SK-N-SH treated with all-trans-retinoic acid at 6 μM for 48 hours (cell line): ENCODE measurements at regions not wholly inside any gene's neighbourhood (a gene's known extent, or its start where the extent isn't known, plus 50 kb on each side); places are given as distances from the start of the nearest gene placed in this dataset.

Source experiments
- ATAC-seq: fragments of 200-7000 bp; cut with Tn5 transposase; 3 replicates; pipeline ENCODE4 v1.9.1; 2020; ENCODE audit warnings: mild to moderate bottlenecking, moderate library complexity
- ARNTL ChIP-seq: fragments of 450-650 bp; formaldehyde crosslinking; IDR thresholded peaks from 2 replicates; pipeline ENCODE4 v1.5.0; 2020; ENCODE audit warnings: low read depth, mild to moderate bottlenecking, moderate library complexity, borderline replicate concordance
- CSDC2 ChIP-seq: fragments of 250-450 bp; sonication (Bioruptor Pico); IDR thresholded peaks from 2 replicates; pipeline ENCODE4 v1.5.0; 2020; ENCODE audit warnings: mild to moderate bottlenecking, moderate library complexity
- ESRRG ChIP-seq: fragments of 250-450 bp; sonication (Bioruptor Pico); IDR thresholded peaks from 2 replicates; pipeline ENCODE4 v1.6.1; 2021; ENCODE audit warnings: mild to moderate bottlenecking
- GLIS3 ChIP-seq: fragments of 250-450 bp; sonication (Bioruptor Pico); IDR thresholded peaks from 2 replicates; pipeline ENCODE4 v1.5.0; 2020; ENCODE audit warnings: mild to moderate bottlenecking, moderate library complexity
- ISL1 ChIP-seq: fragments of 250-450 bp; sonication (Bioruptor Pico); IDR thresholded peaks from 2 replicates; pipeline ENCODE4 v2.1.2; 2022; ENCODE audit warnings: mild to moderate bottlenecking, moderate library complexity
- OSR1 ChIP-seq: fragments of 250-450 bp; sonication (Bioruptor Pico); IDR thresholded peaks from 2 replicates; pipeline ENCODE4 v1.8.0; 2022; ENCODE audit warnings: moderate library complexity, mild to moderate bottlenecking, inconsistent platforms
- PPARA ChIP-seq: fragments of 250-450 bp; sonication (Bioruptor Pico); IDR thresholded peaks from 2 replicates; pipeline ENCODE4 v1.5.0; 2020; ENCODE audit warnings: mild to moderate bottlenecking, borderline replicate concordance
- RARB ChIP-seq: fragments of 250-450 bp; sonication (Bioruptor Pico); IDR thresholded peaks from 2 replicates; pipeline ENCODE4 v1.8.0; 2021; ENCODE audit warnings: mild to moderate bottlenecking, moderate library complexity
- SNAI2 ChIP-seq: fragments of 250-450 bp; sonication (Bioruptor Pico); IDR thresholded peaks from 2 replicates; pipeline ENCODE4 v1.5.0; 2020; ENCODE audit warnings: mild to moderate bottlenecking, moderate library complexity
- TOX ChIP-seq: fragments of 250-450 bp; sonication (Bioruptor Pico); IDR thresholded peaks from 2 replicates; pipeline ENCODE4 v1.8.0; 2021; ENCODE audit warnings: mild to moderate bottlenecking, moderate library complexity, borderline replicate concordance
- TSHZ2 ChIP-seq: fragments of 250-450 bp; sonication (Bioruptor Pico); IDR thresholded peaks from 2 replicates; pipeline ENCODE4 v1.5.0; 2020; ENCODE audit warnings: mild to moderate bottlenecking, moderate library complexity
- ZC3H10 ChIP-seq: fragments of 250-450 bp; sonication (Bioruptor Pico); IDR thresholded peaks from 2 replicates; pipeline ENCODE4 v1.5.1; 2021; ENCODE audit warnings: mild to moderate bottlenecking, moderate library complexity
- ZFP3 ChIP-seq: fragments of 250-450 bp; sonication (Bioruptor Pico); IDR thresholded peaks from 2 replicates; pipeline ENCODE4 v1.5.0; 2020; ENCODE audit warnings: mild to moderate bottlenecking, moderate library complexity
- ZFP30 ChIP-seq: fragments of 450-650 bp; formaldehyde crosslinking; IDR thresholded peaks from 2 replicates; pipeline ENCODE4 v1.5.0; 2022; ENCODE audit warnings: mild to moderate bottlenecking, moderate library complexity
- ZNF8 ChIP-seq: fragments of 450-650 bp; formaldehyde crosslinking; IDR thresholded peaks from 2 replicates; pipeline ENCODE4 v1.5.0; 2020; ENCODE audit warnings: mild to moderate bottlenecking, moderate library complexity
- TF ChIP-seq, protein P1 (sequence below): fragments of 250-450 bp; sonication (Bioruptor Pico); IDR thresholded peaks from 2 replicates; pipeline ENCODE4 v1.8.0; 2021; ENCODE audit warnings: low read depth, mild to moderate bottlenecking, moderate library complexity, borderline replicate concordance
- TF ChIP-seq, protein P2 (sequence below): fragments of 250-450 bp; sonication (Bioruptor Pico); IDR thresholded peaks from 2 replicates; pipeline ENCODE4 v1.5.1; 2021; ENCODE audit warnings: mild to moderate bottlenecking, moderate library complexity
- TF ChIP-seq, protein P3 (sequence below): fragments of 250-450 bp; sonication (Bioruptor Pico); IDR thresholded peaks from 2 replicates; pipeline ENCODE4 v1.5.1; 2020; ENCODE audit warnings: low read depth, mild to moderate bottlenecking, moderate library complexity

DNA sequence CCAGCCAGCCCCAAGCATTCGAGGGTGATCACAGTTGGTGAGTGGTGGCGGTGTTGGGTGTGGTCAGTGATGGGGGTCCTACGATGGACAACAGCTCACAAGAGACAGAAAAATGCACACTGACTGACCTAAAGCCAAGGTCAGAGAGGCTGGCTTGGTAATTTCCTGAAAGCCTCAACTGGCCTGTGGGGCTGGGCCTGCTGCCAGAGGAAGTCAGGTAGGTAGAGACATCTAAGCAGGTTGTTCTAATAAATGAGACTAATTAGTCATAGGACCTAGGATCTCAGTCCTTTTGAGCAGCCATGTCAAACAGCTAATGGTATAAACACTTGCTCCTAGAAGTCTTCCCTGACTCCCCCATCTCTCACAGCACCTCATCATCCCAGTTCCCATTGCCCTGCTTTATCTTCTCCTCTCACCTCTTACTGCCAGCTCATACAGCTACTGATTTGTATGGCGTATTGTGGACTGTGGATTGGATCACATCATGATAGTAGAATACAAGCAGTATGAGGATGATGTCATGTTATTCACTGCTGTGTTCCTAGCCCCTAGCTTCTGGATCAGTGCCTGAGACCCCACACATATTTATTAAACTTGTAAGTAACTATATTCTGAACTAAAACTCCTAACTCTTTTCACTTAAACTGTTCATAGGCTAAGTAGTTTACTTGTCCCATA, 262.9 kb upstream of the KLHL29 start:
- no peak for ATAC-seq
- TF ChIP-seq OSR1 (CRISPR knock-in tag), result no peak
- no peak for TF ChIP-seq ZFP3 (CRISPR knock-in tag)
- TF ChIP-seq ISL1 (CRISPR knock-in tag), result no peak
- TF ChIP-seq ZC3H10, result no peak
- TF ChIP-seq CSDC2 (CRISPR knock-in tag), result no peak
- no peak for TF ChIP-seq SNAI2 (CRISPR knock-in tag)
- TF ChIP-seq ZNF8 (CRISPR knock-in tag), result no peak
- no peak for TF ChIP-seq ESRRG
- no peak for TF ChIP-seq ARNTL (CRISPR knock-in tag)
- TF ChIP-seq TOX (CRISPR knock-in tag), result no peak
- TF ChIP-seq TSHZ2 (CRISPR knock-in tag), result no peak
- TF ChIP-seq PPARA, result no peak
- TF ChIP-seq, protein P1, sequence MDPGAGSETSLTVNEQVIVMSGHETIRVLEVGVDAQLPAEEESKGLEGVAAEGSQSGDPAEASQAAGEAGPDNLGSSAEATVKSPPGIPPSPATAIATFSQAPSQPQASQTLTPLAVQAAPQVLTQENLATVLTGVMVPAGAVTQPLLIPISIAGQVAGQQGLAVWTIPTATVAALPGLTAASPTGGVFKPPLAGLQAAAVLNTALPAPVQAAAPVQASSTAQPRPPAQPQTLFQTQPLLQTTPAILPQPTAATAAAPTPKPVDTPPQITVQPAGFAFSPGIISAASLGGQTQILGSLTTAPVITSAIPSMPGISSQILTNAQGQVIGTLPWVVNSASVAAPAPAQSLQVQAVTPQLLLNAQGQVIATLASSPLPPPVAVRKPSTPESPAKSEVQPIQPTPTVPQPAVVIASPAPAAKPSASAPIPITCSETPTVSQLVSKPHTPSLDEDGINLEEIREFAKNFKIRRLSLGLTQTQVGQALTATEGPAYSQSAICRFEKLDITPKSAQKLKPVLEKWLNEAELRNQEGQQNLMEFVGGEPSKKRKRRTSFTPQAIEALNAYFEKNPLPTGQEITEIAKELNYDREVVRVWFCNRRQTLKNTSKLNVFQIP (CRISPR knock-in tag), result no peak

- TF ChIP-seq, protein P2, sequence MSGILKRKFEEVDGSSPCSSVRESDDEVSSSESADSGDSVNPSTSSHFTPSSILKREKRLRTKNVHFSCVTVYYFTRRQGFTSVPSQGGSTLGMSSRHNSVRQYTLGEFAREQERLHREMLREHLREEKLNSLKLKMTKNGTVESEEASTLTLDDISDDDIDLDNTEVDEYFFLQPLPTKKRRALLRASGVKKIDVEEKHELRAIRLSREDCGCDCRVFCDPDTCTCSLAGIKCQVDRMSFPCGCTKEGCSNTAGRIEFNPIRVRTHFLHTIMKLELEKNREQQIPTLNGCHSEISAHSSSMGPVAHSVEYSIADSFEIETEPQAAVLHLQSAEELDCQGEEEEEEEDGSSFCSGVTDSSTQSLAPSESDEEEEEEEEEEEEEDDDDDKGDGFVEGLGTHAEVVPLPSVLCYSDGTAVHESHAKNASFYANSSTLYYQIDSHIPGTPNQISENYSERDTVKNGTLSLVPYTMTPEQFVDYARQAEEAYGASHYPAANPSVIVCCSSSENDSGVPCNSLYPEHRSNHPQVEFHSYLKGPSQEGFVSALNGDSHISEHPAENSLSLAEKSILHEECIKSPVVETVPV (CRISPR knock-in tag), result no peak
- no peak for ATAC-seq
These were observed 262.2 kb upstream of the KLHL29 start for GRCh38 chr2:23122681-23123215.

- TF ChIP-seq, protein P2 (CRISPR knock-in tag), result no peak
- TF ChIP-seq ZFP30 (CRISPR knock-in tag) (no peak), GLIS3 (CRISPR knock-in tag) (no peak), ESRRG (no peak), ZC3H10 (no peak), ISL1 (CRISPR knock-in tag) (no peak), OSR1 (CRISPR knock-in tag) (no peak)
- TF ChIP-seq, protein P3, sequence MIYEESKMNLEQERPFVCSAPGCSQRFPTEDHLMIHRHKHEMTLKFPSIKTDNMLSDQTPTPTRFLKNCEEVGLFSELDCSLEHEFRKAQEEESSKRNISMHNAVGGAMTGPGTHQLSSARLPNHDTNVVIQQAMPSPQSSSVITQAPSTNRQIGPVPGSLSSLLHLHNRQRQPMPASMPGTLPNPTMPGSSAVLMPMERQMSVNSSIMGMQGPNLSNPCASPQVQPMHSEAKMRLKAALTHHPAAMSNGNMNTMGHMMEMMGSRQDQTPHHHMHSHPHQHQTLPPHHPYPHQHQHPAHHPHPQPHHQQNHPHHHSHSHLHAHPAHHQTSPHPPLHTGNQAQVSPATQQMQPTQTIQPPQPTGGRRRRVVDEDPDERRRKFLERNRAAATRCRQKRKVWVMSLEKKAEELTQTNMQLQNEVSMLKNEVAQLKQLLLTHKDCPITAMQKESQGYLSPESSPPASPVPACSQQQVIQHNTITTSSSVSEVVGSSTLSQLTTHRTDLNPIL, result no peak
- no peak for ATAC-seq
These were observed 261.3 kb upstream of the KLHL29 start for GRCh38 chr2:23123686-23124085.

DNA sequence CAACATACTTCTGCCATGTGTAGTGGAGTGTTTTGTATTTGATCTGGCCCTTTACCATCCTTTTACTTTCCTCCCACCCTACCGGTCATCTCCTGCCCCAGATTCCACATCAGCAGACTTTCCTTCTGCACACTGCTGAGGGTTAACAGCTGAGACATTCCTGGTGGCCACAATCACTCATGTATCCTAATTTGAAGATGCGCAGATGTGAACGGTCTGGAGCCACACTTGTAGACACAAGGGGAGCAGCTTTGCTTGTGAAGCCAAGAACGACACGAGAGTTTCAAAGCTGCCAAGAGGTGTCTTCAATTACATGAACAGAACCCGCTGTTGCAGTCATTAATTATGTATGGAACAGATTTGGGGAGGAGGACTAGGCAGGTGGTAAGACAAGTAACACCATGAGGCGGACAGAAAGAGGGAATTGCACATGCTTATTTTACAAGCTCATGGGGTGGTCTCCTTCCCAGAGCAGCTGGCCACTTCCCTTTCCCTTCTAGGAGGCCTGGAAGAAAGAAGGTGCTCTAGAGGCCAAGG, 260.7 kb upstream of the KLHL29 start:
- no peak for TF ChIP-seq CSDC2 (CRISPR knock-in tag)
- TF ChIP-seq ISL1 (CRISPR knock-in tag), result no peak
- no peak for ATAC-seq

DNA sequence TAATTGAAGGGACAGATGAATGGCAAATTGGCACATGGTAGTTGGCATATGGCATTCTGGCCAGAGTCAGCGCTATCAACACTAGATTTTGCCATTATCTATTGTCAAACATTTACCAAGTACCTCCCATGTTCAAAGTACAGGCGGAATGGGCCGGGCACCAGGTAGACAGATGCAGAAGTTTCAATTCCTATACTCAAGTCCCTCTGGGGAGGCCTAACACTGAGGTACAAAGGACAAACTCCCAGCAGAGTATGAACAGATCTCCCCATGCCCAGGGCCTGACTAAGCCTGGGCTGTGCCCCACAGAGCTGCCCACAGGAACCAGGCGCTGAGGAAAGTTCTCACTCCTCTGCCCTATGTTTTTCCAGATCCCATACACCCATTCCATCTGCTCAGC, 257.5 kb upstream of the KLHL29 start:
- ATAC-seq, result no peak
- no peak for TF ChIP-seq RARB (CRISPR knock-in tag)
- TF ChIP-seq GLIS3 (CRISPR knock-in tag), result no peak
- TF ChIP-seq, protein P1 (CRISPR knock-in tag), result no peak
- no peak for TF ChIP-seq TSHZ2 (CRISPR knock-in tag)
- no peak for TF ChIP-seq ZNF8 (CRISPR knock-in tag)
